ENCODE measurements at regions not wholly inside any gene's neighbourhood (a gene's known extent, or its start where the extent isn't known, plus 50 kb on each side); places are given as distances from the start of the nearest gene placed in this dataset.

DNA sequence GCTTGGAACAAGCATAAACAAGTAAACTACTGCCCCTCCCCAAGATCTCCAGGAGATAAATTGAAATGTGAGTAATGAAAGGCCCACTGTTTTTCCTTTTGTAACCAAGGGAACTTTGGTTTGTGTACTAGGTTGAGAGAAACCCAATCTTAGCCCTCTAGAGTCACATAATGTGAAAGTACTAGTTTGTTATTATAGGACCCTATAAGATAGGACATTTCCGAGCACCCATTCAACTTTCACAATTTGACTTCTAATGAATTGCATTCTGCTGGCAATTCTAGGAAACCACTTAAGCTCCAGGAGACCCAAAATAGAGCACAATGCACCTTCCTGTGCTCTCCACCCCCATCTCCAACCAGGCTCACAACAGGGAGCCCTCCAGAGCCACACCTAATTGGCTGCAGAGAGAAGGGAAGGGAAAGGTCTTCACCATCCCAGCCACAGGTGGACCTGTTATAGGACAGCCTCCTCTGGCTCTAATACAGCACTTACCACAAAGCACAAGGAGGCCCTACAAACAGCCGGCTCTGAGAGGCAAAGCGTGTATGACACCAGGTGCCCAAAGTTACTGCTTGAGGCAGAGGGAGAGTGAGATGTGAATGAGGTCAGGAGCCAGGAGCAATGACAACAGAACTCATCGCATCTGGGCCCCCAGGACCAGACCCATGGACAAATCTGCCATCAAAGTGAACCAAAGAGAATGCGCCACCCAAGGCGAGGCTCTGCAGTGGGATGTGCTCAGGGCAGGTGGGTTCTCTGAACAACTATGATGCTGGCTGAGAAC, 163.3 kb upstream of the NTF3 start:
- no peak overlapping the region for H3K9ac ChIP-seq (ENCODE audit: low read length)
- H3K27me3 ChIP-seq (ENCODE audit: insufficient read depth, low read depth, low read length) = no peaks in the 10 kb centered on the region
- H3K9me2 ChIP-seq (ENCODE audit: insufficient read depth, low read length) = no peaks in the 10 kb centered on the region
- H3K27ac ChIP-seq (ENCODE audit: low read length) = no peak overlapping the region
- no peaks in the 10 kb centered on the region for H3K79me2 ChIP-seq (replicated peaks; ENCODE audit: insufficient read depth, low read length)
- H2AFZ ChIP-seq (ENCODE audit: low read depth, low read length) = no peak overlapping the region
- H3K4me3 ChIP-seq (ENCODE audit: low read length) = no peak overlapping the region
- no peaks in the 10 kb centered on the region for H3F3A ChIP-seq (ENCODE audit: insufficient read depth, low read length, poor library complexity, severe bottlenecking)
- H3K4me2 ChIP-seq (ENCODE audit: low read length) = no peak overlapping the region
- H4K20me1 ChIP-seq (ENCODE audit: insufficient read depth) = no peaks in the 10 kb centered on the region
- no peaks in the 10 kb centered on the region for H3K9me3 ChIP-seq (ENCODE audit: low read length)
- TF ChIP-seq SMC3 (conservative IDR thresholded peaks at IDR 0.05; ENCODE audit: poor library complexity) (no peak), POLR2AphosphoS5 (IDR thresholded peaks at IDR 0.05) (no peak), EP300 (conservative IDR thresholded peaks at IDR 0.05; ENCODE audit: poor library complexity, severe bottlenecking) (no peak), RAD21 (conservative IDR thresholded peaks at IDR 0.05) (no peak), TAF1 (IDR thresholded peaks at IDR 0.05; ENCODE audit: low read depth) (no peak), REST (IDR thresholded peaks at IDR 0.05; ENCODE audit: borderline replicate concordance) (no peak)
- H3K36me3 ChIP-seq (ENCODE audit: insufficient read depth, low read length) = no peaks in the 10 kb centered on the region

GRCh38 chr12:5269846-5270245, 162.1 kb upstream of the NTF3 start:
- Histone ChIP-seq H3K36me3 (ENCODE audit: insufficient read depth, low read length) (no peaks in the 10 kb centered on the region), H3F3A (ENCODE audit: insufficient read depth, low read length, poor library complexity, severe bottlenecking) (no peaks in the 10 kb centered on the region)

More at GRCh38 chr12:5269846-5270245, 162.1 kb upstream of the NTF3 start:
- Histone ChIP-seq H3K9me3 (ENCODE audit: low read length) (no peaks in the 10 kb centered on the region), H3K9ac (ENCODE audit: low read length) (no peak overlapping the region), H3K79me2 (replicated peaks; ENCODE audit: insufficient read depth, low read length) (no peaks in the 10 kb centered on the region), H3K27me3 (ENCODE audit: insufficient read depth, low read depth, low read length) (no peaks in the 10 kb centered on the region), H3K4me2 (ENCODE audit: low read length) (no peak overlapping the region), H2AFZ (ENCODE audit: low read depth, low read length) (no peak overlapping the region), H3K9me2 (ENCODE audit: insufficient read depth, low read length) (no peaks in the 10 kb centered on the region), H4K20me1 (ENCODE audit: insufficient read depth) (no peaks in the 10 kb centered on the region), H3K27ac (ENCODE audit: low read length) (no peak overlapping the region), H3K4me3 (ENCODE audit: low read length) (no peak overlapping the region)
- TF ChIP-seq EZH2 (IDR thresholded peaks at IDR 0.05; ENCODE audit: borderline replicate concordance, insufficient read depth, low read length, poor library complexity, severe bottlenecking) (no peak), POLR2AphosphoS5 (IDR thresholded peaks at IDR 0.05) (no peak), RAD21 (conservative IDR thresholded peaks at IDR 0.05) (no peak), SMC3 (conservative IDR thresholded peaks at IDR 0.05; ENCODE audit: poor library complexity) (no peak), REST (IDR thresholded peaks at IDR 0.05; ENCODE audit: borderline replicate concordance) (no peak), TAF1 (IDR thresholded peaks at IDR 0.05; ENCODE audit: low read depth) (no peak), CTCF (IDR thresholded peaks at IDR 0.05; ENCODE audit: poor library complexity, severe bottlenecking) (no peak), MXI1 (conservative IDR thresholded peaks at IDR 0.05; ENCODE audit: poor library complexity, severe bottlenecking) (no peak), EP300 (conservative IDR thresholded peaks at IDR 0.05; ENCODE audit: poor library complexity, severe bottlenecking) (no peak)
